ENCODE measurements at regions not wholly inside any gene's neighbourhood (a gene's known extent, or its start where the extent isn't known, plus 50 kb on each side); places are given as distances from the start of the nearest gene placed in this dataset.

DNA sequence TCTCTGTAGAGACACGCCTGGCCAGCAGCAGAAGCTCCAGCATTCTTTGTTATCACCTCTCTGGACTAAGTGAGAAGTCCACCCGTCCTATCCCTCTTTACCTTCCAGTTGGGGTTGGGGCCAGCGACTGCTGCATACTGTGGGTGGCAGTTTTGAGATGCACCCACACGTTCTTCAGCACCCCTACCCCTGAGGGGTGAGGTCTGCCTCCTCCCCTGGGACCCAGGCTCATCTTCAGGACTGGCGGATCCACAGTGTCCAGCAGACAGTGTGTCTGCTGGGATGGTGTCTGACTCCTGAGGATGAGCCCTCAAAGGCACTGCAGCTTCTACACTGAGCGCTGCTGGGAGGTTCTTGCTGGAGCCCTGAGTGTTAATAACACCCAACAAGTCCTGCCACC, 78.8 kb downstream of the GADD45G start:
- H3K36me3 ChIP-seq (ENCODE audit: control insufficient read depth, insufficient read depth, low read length) = no peaks in the 10 kb centered on the region
- H3K27me3 ChIP-seq (ENCODE audit: control insufficient read depth, insufficient read depth, low read length, poor library complexity, severe bottlenecking) = peaks cover 13% of the 10 kb centered on the region
- Mint-ChIP-seq H3K27ac (no peak overlapping the region), H3K4me3 (no peak overlapping the region), H3K27me3 (ENCODE audit: insufficient read depth) (peaks cover 41% of the 10 kb centered on the region), H3K36me3 (ENCODE audit: low read depth) (no peaks in the 10 kb centered on the region), H3K4me1 (peaks cover 12% of the 10 kb centered on the region), H3K9me3 (peaks cover 21% of the 10 kb centered on the region)
- WGBS, 2 experiments (ENCODE audit: insufficient coverage in 1 of 2, insufficient read length in 1 of 2) = 92 to 96% methylated on average over 4 to 6 of the region's 6 CpGs
- DNase-seq = no peak
- TF ChIP-seq, protein P1, sequence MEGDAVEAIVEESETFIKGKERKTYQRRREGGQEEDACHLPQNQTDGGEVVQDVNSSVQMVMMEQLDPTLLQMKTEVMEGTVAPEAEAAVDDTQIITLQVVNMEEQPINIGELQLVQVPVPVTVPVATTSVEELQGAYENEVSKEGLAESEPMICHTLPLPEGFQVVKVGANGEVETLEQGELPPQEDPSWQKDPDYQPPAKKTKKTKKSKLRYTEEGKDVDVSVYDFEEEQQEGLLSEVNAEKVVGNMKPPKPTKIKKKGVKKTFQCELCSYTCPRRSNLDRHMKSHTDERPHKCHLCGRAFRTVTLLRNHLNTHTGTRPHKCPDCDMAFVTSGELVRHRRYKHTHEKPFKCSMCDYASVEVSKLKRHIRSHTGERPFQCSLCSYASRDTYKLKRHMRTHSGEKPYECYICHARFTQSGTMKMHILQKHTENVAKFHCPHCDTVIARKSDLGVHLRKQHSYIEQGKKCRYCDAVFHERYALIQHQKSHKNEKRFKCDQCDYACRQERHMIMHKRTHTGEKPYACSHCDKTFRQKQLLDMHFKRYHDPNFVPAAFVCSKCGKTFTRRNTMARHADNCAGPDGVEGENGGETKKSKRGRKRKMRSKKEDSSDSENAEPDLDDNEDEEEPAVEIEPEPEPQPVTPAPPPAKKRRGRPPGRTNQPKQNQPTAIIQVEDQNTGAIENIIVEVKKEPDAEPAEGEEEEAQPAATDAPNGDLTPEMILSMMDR (conservative IDR thresholded peaks at IDR 0.05) = no peak
- H3K4me3 ChIP-seq (ENCODE audit: low read length) = no peak overlapping the region
- no peak overlapping the region for H3K27ac ChIP-seq (ENCODE audit: low read depth, low read length)
- peaks cover 4% of the 10 kb centered on the region for H3K9me3 ChIP-seq (ENCODE audit: control insufficient read depth, low read length)
- H3K4me1 ChIP-seq (ENCODE audit: control insufficient read depth, insufficient read depth, low read length) = peaks cover 4% of the 10 kb centered on the region
- H3K9ac ChIP-seq (ENCODE audit: extremely low read depth, low read length, poor library complexity, severe bottlenecking) = no peak overlapping the region

DNA sequence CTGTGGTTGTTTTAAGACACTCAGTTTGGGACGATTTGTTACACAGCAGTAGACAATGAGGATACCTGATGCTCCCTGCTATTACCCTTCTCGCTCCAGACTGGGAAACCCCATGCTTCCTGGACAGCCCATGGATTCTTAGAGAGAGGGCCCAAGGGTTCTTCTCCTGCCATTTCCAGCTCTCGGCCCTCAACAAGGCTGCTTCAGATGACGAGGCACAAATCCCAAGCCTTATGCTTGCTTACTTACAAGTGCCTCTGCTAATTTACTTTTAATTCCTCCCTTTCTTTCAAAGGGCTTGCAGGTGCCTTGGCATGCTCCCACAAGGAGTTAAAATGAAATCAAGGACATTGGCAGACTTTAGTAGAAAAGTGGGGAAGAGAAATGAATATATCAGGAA, 79.4 kb downstream of the GADD45G start:
- H3K27ac Mint-ChIP-seq = no peak overlapping the region
- Histone ChIP-seq H3K4me1 (ENCODE audit: control insufficient read depth, insufficient read depth, low read length) (peaks cover 4% of the 10 kb centered on the region), H3K36me3 (ENCODE audit: control insufficient read depth, insufficient read depth, low read length) (no peaks in the 10 kb centered on the region), H3K9ac (ENCODE audit: extremely low read depth, low read length, poor library complexity, severe bottlenecking) (no peak overlapping the region), H3K4me3 (ENCODE audit: low read length) (no peak overlapping the region), H3K27ac (ENCODE audit: low read depth, low read length) (no peak overlapping the region), H3K9me3 (ENCODE audit: control insufficient read depth, low read length) (peaks cover 4% of the 10 kb centered on the region), H3K27me3 (ENCODE audit: control insufficient read depth, insufficient read depth, low read length, poor library complexity, severe bottlenecking) (peaks cover 8% of the 10 kb centered on the region)
- TF ChIP-seq, protein P1 (conservative IDR thresholded peaks at IDR 0.05) = no peak
- H3K4me3 Mint-ChIP-seq = no peak overlapping the region
- H3K27me3 Mint-ChIP-seq (ENCODE audit: insufficient read depth) = peaks cover 36% of the 10 kb centered on the region
- H3K9me3 Mint-ChIP-seq = peaks cover 21% of the 10 kb centered on the region
- no peak for DNase-seq
- peaks cover 8% of the 10 kb centered on the region for H3K4me1 Mint-ChIP-seq
- H3K36me3 Mint-ChIP-seq (ENCODE audit: low read depth) = no peaks in the 10 kb centered on the region
- WGBS, 2 experiments (ENCODE audit: insufficient coverage in 1 of 2, insufficient read length in 1 of 2) = 94 to 100% methylated on average over 3 to 4 of the region's 4 CpGs

DNA sequence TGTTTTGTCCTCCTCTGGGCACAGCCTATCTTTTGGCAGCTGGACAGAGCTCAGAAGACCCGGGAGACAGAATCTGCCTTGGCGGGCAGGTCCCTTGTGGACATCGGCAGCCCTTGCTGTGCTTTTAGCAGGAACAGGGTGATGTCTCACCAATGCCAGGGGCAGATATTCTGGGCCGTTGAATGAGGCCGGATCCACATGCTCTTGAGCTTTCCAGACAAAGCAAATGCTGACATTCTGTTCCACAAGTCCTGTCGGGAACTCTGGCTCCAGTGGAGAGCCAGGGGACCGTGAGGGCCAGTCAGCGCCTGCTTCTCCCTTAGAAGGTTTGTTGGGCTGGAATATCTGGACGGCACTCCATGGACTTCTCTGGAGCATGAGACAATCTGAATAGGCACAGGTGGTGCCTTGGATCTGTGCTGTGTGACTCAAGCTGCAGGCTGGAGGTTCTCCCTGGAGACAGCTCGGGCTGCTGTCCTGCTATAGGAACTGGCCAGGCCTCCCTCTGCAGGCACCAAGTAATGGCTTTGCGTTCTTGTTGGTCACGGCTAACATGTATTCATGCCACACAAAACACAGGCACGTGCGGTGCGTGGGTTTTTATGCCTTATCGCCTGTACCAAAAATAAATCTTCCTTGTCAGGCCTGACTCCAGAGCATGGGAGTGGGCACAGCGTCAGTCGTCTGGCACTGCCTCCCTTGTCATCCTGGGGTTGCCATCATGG, 80.3 kb downstream of the GADD45G start:
- Histone ChIP-seq H3K4me3 (ENCODE audit: low read length) (no peak overlapping the region), H3K36me3 (ENCODE audit: control insufficient read depth, insufficient read depth, low read length) (no peaks in the 10 kb centered on the region), H3K27me3 (ENCODE audit: control insufficient read depth, insufficient read depth, low read length, poor library complexity, severe bottlenecking) (peaks cover 8% of the 10 kb centered on the region), H3K9ac (ENCODE audit: extremely low read depth, low read length, poor library complexity, severe bottlenecking) (no peak overlapping the region), H3K9me3 (ENCODE audit: control insufficient read depth, low read length) (peaks cover 4% of the 10 kb centered on the region), H3K4me1 (ENCODE audit: control insufficient read depth, insufficient read depth, low read length) (peaks cover 4% of the 10 kb centered on the region), H3K27ac (ENCODE audit: low read depth, low read length) (no peak overlapping the region)
- H3K9me3 Mint-ChIP-seq = peaks cover 17% of the 10 kb centered on the region
- TF ChIP-seq, protein P1 (conservative IDR thresholded peaks at IDR 0.05) = no peak
- DNase-seq = no peak
- H3K27ac Mint-ChIP-seq = no peak overlapping the region
- H3K27me3 Mint-ChIP-seq (ENCODE audit: insufficient read depth) = peaks cover 27% of the 10 kb centered on the region
- no peaks in the 10 kb centered on the region for H3K36me3 Mint-ChIP-seq (ENCODE audit: low read depth)
- H3K4me1 Mint-ChIP-seq = peaks cover 8% of the 10 kb centered on the region
- no peak overlapping the region for H3K4me3 Mint-ChIP-seq
- 92 to 94% methylated on average over 17 to 18 of the region's 18 CpGs for WGBS, 2 experiments (ENCODE audit: insufficient coverage in 1 of 2, insufficient read length in 1 of 2)

Measured in endodermal cell (in vitro differentiated cells).